ENCODE measurements at regions not wholly inside any gene's neighbourhood (a gene's known extent, or its start where the extent isn't known, plus 50 kb on each side); places are given as distances from the start of the nearest gene placed in this dataset.

GRCh38 chr7:33661430-33662160, 243.7 kb upstream of the BMPER start:
- Histone ChIP-seq H3K27ac (ENCODE audit: low read depth, low read length) (no peak overlapping the region), H3K4me3 (ENCODE audit: low read depth, low read length) (no peak overlapping the region), H3K9me3 (ENCODE audit: control insufficient read depth, insufficient read depth, low read length) (no peaks in the 10 kb centered on the region), H3K27me3 (ENCODE audit: control insufficient read depth, insufficient read depth, low read length) (no peaks in the 10 kb centered on the region)
- TF ChIP-seq CTCF (IDR thresholded peaks at IDR 0.05; ENCODE audit: low read depth, low read length): no peak
- CTCF ChIA-PET: interaction anchor here (0.6 to 0.7 kb wide), 2 partner anchors 426 to 1859 kb away, joined by 3 to 4 read pairs; no protein-coding TSS in a partner anchor
- DNase-seq (ENCODE audit: low read depth, low spot score): no peak
- POLR2A ChIA-PET: no interaction called here

GRCh38 chr7:33666531-33666930, 238.8 kb upstream of the BMPER start:
- no peak for DNase-seq (ENCODE audit: low read depth, low spot score)
- ChIA-PET CTCF (no interaction called here), POLR2A (no interaction called here)
- no peak for TF ChIP-seq CTCF (IDR thresholded peaks at IDR 0.05; ENCODE audit: low read depth, low read length)
- no peaks in the 10 kb centered on the region for H3K27me3 ChIP-seq (ENCODE audit: control insufficient read depth, insufficient read depth, low read length)
- no peak overlapping the region for H3K27ac ChIP-seq (ENCODE audit: low read depth, low read length)
- H3K9me3 ChIP-seq (ENCODE audit: control insufficient read depth, insufficient read depth, low read length): no peaks in the 10 kb centered on the region
- H3K4me3 ChIP-seq (ENCODE audit: low read depth, low read length): no peak overlapping the region

GRCh38 chr7:33667196-33667595, 238.1 kb upstream of the BMPER start:
- DNase-seq (ENCODE audit: low read depth, low spot score): no peak
- H3K27ac ChIP-seq (ENCODE audit: low read depth, low read length): no peak overlapping the region
- no peaks in the 10 kb centered on the region for H3K9me3 ChIP-seq (ENCODE audit: control insufficient read depth, insufficient read depth, low read length)
- TF ChIP-seq CTCF (IDR thresholded peaks at IDR 0.05; ENCODE audit: low read depth, low read length): no peak
- H3K4me3 ChIP-seq (ENCODE audit: low read depth, low read length): no peak overlapping the region
- CTCF ChIA-PET: no interaction called here
- POLR2A ChIA-PET: no interaction called here
- no peaks in the 10 kb centered on the region for H3K27me3 ChIP-seq (ENCODE audit: control insufficient read depth, insufficient read depth, low read length)

- Histone ChIP-seq H3K4me3 (ENCODE audit: low read depth, low read length) (no peak overlapping the region), H3K27ac (ENCODE audit: low read depth, low read length) (no peak overlapping the region), H3K27me3 (ENCODE audit: control insufficient read depth, insufficient read depth, low read length) (no peaks in the 10 kb centered on the region), H3K9me3 (ENCODE audit: control insufficient read depth, insufficient read depth, low read length) (no peaks in the 10 kb centered on the region)
- no peak for TF ChIP-seq CTCF (IDR thresholded peaks at IDR 0.05; ENCODE audit: low read depth, low read length)
- DNase-seq (ENCODE audit: low read depth, low spot score): no peak
- ChIA-PET CTCF (interaction anchor here (0.7 to 1.4 kb wide), 2 partner anchors 226 to 264 kb away, joined by 4 to 7 read pairs; no protein-coding TSS in a partner anchor), POLR2A (no interaction called here)
Observed at GRCh38 chr7:33669251-33669670, 236.1 kb upstream of the BMPER start.

- no peak for DNase-seq (ENCODE audit: low read depth, low spot score)
- no peak overlapping the region for H3K27ac ChIP-seq (ENCODE audit: low read depth, low read length)
- ChIA-PET POLR2A (no interaction called here), CTCF (interaction anchor here (0.6 to 1.2 kb wide), 4 partner anchors 13 to 1192 kb away, joined by 3 to 4 read pairs (median 3); no protein-coding TSS in a partner anchor)
- H3K4me3 ChIP-seq (ENCODE audit: low read depth, low read length): no peak overlapping the region
- no peak for TF ChIP-seq CTCF (IDR thresholded peaks at IDR 0.05; ENCODE audit: low read depth, low read length)
- no peaks in the 10 kb centered on the region for H3K27me3 ChIP-seq (ENCODE audit: control insufficient read depth, insufficient read depth, low read length)
- no peaks in the 10 kb centered on the region for H3K9me3 ChIP-seq (ENCODE audit: control insufficient read depth, insufficient read depth, low read length)
Observed at GRCh38 chr7:33671531-33672262, 233.6 kb upstream of the BMPER start.

Measured in AG04450 (cell line).